GM19324 (cell line): ENCODE measurements at regions not wholly inside any gene's neighbourhood (a gene's known extent, or its start where the extent isn't known, plus 50 kb on each side); places are given as distances from the start of the nearest gene placed in this dataset.
"Not testable (repeated sequence)": the region's sequence is repeated elsewhere in the genome, so short reads cannot be mapped to it uniquely, and the experiment has no call there.

Experiments
- ATAC-seq: cut with Tn5 transposase; IDR thresholded peaks from one replicate; pipeline ENCODE4 v1.9.1; 2021; ENCODE audit warnings: mild to moderate bottlenecking, moderate library complexity; ENCODE audit not compliant: unreplicated experiment, low FRiP score

DNA sequence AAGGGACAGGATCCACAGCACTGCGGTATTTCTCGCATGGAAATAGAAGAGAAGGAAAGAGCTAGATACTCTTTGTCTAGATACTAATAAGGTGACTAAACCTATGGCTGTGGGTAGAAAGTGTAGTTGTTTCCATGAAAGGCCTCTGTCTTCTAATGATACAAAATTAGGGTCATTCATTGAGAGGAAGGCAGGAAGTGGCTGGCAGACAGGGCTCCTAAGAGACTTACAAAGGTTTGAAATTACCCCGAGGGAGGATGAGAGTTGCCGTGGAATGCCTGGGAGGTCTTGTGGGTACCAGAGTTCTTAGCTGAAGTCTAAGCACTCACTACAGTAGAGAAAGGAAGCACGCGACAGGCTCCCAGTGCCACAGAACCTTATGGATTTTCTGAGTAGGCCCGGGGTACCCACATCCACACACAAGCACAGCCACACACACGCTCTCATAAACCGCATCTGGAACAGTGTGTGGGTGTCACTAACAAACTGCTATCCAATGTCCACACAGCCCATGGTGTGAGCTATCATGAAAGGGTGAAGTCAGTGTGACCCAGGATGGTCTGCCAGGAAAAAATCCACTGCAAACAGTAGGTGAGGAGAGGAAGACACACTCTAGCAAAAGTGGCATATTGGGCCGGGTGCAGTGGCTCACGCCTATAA is 221.4 kb downstream of the FAM43A start:
- no peak for ATAC-seq

DNA sequence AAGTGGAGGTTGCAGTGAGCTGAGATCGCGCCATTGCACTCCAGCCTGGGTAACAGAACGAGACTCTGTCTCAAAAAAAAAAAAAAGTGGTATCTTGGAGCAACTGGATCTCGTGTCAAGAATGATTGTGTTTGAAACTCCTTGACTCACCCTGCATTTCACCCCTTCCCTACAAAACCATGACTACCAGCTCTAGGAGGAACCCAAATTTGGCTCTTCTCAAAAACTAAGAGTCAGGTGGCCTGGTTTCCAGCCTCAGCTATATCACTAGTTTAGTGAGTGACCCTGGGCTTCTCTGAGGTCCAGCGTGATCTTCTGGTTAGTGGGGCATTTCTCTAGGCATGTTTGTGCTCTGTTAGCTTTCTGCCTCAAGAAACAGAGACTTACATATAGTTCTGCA is 222.1 kb downstream of the FAM43A start:
- ATAC-seq = no peak

GRCh38 chr3:194908496-194908895 is 222.8 kb downstream of the FAM43A start:
- no peak for ATAC-seq

DNA sequence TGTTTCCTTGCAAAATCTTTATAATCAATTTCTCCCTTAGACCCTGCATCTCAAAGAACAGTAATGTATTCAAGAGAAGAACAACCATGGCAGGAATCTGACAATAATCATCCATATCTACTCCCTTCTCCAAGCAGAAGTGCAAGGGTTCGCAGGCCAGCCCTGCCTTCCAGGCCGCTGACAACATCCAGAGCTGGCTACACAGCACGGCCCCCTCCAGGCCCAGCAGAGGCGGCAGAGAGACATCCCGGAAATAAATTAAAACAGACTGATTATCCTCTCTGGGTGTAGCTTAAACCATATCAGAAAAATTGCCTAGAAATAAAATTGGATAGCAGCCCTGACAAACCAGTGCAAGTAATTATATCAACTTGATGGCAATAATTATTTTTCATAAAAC is 223.3 kb downstream of the FAM43A start:
- no peak for ATAC-seq

- ATAC-seq = no peak
Measured at GRCh38 chr3:194910414-194910984, 224.8 kb downstream of the FAM43A start.

GRCh38 chr3:194913316-194913715 is 227.6 kb downstream of the FAM43A start:
- ATAC-seq = no peak

DNA sequence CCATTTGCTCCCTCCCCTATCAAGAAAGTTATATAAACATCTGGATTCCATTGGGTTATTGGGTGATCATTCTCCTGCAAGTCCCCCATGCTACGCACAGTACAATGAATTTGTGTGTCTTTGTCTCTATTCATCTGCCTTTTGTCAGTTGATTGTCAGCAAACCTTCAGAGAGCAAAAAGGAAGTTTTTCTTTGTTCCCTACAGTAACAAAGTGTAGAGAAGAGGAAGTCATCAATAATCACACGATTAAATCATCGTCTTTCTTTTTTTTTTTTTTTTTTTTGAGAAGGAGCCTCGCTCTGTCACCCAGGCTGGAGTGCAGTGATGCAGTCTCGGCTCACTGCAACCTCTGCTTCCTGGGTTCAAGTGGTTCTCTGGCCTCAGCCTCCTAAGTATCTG is 239.2 kb downstream of the FAM43A start:
- not testable (repeated sequence) for ATAC-seq

DNA sequence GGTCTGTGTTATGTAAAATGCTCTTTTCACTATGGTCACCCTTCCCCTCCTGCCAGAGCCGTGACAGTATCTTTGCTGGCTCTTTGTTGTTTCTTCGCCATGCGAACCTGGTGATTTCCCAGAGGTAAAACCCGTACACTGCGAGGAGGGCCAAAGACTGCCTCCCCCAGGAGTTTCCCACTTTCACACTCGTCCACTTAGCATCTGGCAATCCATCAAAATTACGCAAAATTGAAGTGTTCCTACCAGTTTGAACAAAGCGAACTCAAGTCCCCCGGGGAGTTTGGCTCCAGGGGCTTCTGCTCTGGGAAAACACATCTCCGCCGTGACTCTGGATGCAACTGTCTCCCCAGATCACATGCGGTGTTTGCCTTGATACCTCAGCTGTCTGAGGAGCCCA is 239.9 kb downstream of the FAM43A start:
- no peak for ATAC-seq

GRCh38 chr3:194928227-194928626 is 242.5 kb downstream of the FAM43A start:
- no peak for ATAC-seq

DNA sequence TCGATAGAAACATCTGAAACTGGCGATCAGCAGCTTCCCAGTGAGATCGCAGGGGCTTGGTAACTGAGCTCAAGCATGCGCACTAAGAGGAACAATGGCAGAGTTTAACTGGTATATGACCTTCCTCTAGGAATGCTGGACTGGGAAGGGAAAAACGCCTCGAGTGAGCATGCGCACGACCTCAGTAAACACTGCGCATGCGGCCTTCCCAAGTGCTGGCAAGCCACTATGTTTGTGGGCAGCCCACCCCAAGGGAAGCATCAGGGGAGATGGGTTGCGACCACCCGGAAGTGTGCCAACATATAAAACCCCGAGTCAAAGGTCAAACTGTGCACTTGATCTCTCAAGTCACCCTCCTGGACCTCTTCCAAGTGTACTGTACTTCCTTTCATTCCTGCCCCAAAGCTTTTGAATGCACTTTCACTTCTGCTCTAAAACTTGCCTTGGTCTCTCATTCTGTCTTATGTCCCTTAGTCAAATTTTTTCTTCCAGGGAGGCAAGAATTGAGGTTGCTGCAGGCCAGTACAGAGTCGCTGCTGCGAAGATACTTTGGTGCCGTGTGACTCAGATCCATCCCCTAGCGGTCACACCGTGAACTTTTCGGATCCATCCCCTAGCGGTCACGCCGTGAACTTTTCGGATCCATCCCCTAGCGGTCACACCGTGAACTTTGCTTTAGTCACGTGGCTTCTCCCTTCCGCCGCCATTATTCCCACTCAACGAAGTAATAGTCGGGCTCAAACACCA is 243.3 kb downstream of the FAM43A start:
- no peak for ATAC-seq

GRCh38 chr3:194929578-194929960 is 243.9 kb downstream of the FAM43A start:
- no peak for ATAC-seq

DNA sequence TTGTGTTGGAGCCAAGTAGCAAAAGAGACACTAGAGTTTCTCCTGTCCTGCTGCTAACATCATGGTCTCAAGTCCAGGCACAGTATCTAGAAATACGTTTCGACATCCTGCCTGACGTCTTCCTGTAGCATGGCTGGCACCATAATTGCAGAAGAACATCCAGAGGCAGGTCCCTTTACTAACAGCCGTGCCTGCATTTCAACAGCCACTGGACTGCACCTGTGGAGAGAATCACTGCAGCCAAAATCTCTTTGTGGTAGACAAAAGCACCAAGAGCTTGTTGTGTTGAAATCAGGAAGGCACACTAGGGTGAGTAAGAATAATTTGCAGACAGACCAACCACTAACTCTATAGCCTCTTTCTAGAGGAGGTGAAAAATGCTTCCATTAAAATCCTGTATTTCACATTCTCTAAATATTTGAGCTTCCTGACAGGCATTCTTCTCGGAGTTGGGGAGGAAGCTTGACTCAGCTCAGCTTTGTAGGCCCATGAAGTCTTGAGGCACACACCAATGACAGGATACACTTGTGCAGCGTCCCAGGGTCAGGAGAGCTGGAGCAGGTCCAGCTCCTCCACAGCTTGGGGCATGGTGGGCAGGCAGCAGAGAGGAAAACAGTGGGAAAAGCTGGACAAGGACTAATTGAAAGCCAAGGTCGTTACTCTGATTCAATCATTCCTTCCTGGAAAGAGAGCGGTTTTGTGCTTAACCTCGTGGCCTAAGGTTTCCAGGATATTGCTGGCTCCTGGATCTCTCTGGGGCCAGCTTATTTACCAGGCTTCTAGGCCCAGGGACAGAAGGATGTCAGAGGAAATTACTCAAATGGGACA is 244.9 kb downstream of the FAM43A start:
- ATAC-seq = no peak

DNA sequence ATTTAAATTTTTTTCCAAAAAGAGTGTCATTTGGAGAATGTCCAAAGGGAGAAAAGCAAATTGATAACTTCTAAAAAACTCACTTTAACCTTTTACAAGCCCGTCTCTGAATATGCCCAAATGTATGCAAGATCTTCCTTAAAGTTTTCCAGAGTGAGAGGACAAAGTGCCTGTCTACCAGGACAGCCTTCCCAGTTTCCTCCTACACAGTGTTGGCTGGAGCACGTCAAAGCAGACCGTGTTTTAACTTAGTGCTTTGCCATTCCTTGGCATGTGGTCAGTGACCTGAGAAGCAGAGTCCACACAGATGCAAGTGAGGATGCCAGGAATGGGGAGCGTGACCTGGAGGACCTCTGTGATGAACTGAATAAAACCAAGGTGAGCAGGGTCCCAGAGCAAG is 245.7 kb downstream of the FAM43A start:
- ATAC-seq = no peak

DNA sequence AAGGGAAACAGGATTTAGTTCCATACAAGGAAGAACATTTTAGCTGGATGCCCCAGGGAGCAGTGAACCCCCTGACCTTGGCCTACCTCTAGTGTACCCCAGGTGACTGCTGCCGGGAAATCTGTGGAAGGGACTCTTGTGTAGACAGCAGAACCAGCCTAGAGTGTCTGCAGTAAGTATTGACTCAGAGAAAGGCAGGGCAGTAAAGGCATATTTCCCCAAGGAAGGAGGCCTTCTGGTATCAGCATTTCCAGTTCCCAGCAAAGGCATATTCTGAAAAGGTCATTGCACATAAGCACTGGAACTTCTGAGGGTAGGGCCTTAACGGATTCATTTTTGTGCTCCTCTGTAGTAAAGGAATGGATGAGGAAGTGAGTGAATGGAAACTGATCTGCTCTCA is 246.2 kb downstream of the FAM43A start:
- no peak for ATAC-seq

GRCh38 chr3:194933465-194933864 is 247.8 kb downstream of the FAM43A start:
- no peak for ATAC-seq

GRCh38 chr3:194935061-194935460 is 249.4 kb downstream of the FAM43A start:
- no peak for ATAC-seq

- ATAC-seq = no peak
Measured at GRCh38 chr3:194935632-194936470, 250.2 kb downstream of the FAM43A start.

DNA sequence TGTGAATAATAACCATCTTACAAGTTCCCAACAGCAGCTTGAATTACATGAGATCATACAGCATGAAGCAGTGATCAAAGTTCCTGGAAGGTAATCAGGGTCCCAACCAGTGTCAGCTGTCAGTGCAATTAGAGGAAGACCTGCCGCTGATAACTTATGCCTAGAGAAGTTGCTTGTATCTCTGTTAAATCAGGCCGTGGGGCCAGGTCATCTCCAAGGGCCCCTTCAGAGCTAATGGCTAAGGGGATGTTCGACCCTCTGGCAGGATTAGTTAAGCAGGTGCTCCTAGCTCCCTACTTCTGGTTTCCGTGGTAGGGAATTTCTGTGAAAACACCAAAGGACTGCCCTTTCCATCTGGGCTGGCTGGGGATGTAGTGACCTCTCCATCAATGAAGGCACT is 251.0 kb downstream of the FAM43A start:
- ATAC-seq = no peak

GRCh38 chr3:194937144-194937543 is 251.5 kb downstream of the FAM43A start:
- ATAC-seq = no peak

DNA sequence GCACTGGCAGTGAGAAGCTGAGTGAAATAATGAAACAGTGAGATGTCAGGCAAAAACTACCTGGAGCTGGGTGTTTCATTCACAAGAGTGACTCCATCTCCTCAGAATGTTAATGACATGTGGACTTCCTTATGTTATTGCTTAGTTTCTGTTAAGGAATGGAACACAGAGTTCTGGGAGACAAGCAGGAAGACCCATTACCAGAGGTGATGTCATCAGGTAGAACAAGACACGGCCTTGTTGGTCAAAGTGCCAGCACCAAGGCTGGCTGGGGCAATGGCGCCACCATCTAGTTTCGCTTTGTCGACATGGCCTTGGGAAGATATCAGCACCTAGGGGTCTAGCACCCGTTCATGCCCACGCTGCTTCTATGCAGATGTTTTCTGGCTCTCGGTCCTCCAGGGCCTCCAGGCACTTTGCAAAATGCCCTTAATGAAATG is 252.2 kb downstream of the FAM43A start:
- no peak for ATAC-seq
